AG10803 (cell line): ENCODE measurements at regions not wholly inside any gene's neighbourhood (a gene's known extent, or its start where the extent isn't known, plus 50 kb on each side); places are given as distances from the start of the nearest gene placed in this dataset.
"Not testable (repeated sequence)": the region's sequence is repeated elsewhere in the genome, so short reads cannot be mapped to it uniquely, and the experiment has no call there.

Experiments used
- DNase-seq: peaks from one replicate; pipeline ENCODE4 v3.0.0; 2010; ENCODE audit warnings: low read depth
- H3K4me3 ChIP-seq: 2 replicates; pipeline ENCODE4 v1.5.1; 2011; ENCODE audit warnings: mild to moderate bottlenecking, low read length, control low read depth
- TF ChIP-seq, protein P1 (sequence below): conservative IDR thresholded peaks from 2 replicates; pipeline ENCODE4 v1.5.1; 2011; ENCODE audit warnings: mild to moderate bottlenecking, low read length, control low read depth, inconsistent platforms

DNA sequence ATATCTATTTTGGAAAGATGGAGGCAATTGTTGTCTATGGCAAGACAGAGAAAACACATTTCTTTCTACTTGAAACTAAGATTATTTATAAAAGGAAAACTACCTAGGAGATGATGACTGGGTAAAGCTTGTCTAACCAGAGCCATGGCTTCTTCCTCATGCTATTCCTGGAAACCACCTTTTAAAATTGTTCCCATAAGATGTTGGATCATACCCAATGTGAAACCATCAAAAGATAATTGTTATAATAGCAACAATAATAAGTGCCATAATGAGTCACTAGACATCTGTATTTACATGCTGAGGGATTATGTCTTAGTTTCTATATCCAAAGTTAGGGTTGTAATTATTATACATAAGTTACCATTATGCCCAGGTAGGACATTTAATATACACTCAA is 428.4 kb downstream of the KCNJ2 start:
- DNase-seq = no peak
- H3K4me3 ChIP-seq = no peak overlapping the region
- TF ChIP-seq, protein P1, sequence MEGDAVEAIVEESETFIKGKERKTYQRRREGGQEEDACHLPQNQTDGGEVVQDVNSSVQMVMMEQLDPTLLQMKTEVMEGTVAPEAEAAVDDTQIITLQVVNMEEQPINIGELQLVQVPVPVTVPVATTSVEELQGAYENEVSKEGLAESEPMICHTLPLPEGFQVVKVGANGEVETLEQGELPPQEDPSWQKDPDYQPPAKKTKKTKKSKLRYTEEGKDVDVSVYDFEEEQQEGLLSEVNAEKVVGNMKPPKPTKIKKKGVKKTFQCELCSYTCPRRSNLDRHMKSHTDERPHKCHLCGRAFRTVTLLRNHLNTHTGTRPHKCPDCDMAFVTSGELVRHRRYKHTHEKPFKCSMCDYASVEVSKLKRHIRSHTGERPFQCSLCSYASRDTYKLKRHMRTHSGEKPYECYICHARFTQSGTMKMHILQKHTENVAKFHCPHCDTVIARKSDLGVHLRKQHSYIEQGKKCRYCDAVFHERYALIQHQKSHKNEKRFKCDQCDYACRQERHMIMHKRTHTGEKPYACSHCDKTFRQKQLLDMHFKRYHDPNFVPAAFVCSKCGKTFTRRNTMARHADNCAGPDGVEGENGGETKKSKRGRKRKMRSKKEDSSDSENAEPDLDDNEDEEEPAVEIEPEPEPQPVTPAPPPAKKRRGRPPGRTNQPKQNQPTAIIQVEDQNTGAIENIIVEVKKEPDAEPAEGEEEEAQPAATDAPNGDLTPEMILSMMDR = no peak

DNA sequence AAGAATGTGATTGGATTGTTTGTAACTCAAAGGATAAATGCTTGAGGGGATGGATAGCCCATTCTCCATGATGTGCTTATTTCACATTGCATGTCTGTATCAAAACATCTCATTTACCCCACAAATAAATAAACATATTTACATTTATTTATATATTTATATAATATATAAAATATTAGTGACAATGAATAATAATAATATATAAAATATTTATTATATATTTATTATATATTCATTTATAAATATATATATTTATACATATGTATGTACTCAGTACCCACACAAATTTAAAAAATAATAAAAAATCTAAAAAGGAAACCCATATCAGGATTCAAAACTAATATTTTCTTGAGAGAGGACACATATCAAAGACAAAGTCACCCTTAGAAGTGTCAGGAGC is 429.9 kb downstream of the KCNJ2 start:
- H3K4me3 ChIP-seq = no peak overlapping the region
- no peak for DNase-seq
- TF ChIP-seq, protein P1 = no peak

DNA sequence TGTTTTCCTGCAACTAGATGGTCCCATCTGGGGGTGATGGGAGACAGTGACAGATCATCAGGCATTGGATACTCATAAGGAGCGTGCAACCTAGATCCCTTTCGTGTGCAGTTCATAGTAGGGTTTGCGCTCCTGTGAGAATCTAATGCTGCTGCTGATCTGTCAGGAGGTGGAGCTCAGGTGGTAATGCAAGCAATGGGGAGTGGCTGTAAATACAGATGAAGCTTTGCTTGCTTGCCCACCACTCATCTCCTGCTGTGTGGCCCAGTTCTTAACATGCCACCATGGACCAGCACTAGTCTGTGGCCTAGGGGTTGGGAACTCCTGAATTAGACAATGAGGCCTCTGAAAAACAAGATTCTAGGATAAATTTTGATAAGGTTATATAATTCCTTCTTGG is 430.6 kb downstream of the KCNJ2 start:
- not testable (repeated sequence) for DNase-seq, H3K4me3 ChIP-seq

DNA sequence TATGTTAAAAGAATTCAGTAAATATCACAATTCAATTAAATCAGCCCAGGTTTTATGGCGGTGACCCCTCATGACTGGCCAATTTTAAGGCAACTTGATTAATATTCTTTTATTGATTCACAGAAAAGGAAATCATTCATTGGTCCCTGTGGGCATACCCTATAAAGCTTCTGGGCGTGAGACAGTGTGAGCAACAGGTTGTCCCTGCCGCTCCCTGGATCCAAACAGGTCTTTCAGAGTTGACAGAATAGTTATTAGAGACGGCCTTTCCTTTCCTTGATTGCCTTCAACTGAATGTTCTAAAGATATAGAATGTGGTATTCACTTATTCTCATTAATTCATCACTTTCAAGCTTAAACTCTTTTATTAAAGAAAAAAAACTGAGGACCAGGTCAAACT is 433.9 kb downstream of the KCNJ2 start:
- TF ChIP-seq, protein P1 = no peak
- no peak overlapping the region for H3K4me3 ChIP-seq
- DNase-seq = no peak

DNA sequence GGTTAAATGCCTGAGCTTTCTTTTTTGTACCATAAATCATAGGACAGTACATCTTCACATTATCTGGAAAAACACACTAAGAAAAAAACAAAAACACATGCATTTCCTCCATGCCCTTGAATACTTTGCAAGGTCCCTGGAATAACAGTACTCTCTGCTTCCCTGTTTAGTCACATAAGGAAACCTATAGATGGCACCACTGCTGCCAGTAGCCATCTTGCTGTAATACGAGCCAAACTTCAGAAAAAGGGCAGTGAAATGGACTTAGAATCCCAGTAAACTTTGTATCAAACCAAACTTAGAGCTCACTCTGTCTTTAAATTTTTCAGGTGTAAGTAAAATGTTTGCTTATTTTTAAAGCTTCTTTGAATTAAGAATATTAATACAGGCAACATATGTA is 435.5 kb downstream of the KCNJ2 start:
- TF ChIP-seq, protein P1 = no peak
- no peak for DNase-seq
- no peak overlapping the region for H3K4me3 ChIP-seq

DNA sequence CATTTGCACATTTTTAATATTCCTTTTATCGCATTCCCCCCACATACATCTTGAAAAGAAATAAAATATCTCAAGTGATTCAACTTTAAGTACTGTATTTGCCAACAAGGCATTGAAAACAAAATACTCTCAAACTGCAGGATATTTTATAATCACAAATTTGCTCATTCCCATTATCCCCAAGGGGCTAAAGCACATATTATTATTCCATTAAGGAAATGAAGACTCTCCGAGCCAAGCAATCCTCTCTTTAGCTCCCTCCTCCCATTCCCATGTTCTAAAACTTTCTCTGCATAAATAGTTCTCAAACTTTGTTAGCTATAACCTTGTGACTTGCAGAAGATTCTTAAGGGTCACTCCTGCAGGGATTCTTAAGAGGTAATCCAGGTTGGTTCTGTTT is 436.8 kb downstream of the KCNJ2 start:
- TF ChIP-seq, protein P1 = no peak
- H3K4me3 ChIP-seq = no peak overlapping the region
- no peak for DNase-seq

DNA sequence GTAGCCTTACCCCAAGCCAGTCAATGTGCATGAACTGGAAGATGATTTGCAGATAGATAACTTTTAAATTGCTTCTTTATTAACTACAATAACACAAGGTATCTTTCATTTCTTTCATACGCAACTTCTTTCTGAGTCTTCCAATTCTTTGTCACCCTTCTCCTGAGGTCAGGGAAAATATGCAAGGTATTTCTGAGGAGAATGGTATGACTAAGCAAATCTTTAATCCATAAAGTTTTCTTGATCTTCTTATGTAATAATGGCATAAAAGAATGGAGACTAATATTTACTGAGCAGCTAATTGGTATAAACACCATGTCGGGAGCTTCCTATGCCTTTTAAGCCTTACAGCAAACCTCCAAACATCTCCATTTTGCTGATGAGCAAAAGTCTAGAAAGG is 438.9 kb downstream of the KCNJ2 start:
- TF ChIP-seq, protein P1 = no peak
- no peak overlapping the region for H3K4me3 ChIP-seq
- DNase-seq = no peak

DNA sequence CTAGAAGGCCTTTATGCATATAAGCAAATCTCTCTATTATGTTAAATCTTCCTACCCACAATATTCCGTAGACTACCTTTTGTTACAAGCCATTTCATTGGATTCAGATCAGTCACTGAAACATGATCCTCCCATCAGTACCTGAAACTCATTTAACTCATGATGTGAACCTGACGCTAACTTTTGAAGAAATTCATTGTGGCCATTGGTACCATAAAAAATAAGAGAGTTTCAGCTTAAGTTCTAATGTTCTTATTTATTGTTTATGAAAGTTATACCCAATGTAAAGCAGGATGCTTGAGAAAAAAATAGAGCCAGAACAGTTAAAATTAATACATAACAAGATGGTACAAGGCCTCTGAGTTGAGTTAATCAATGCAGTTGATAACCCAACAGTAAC is 439.6 kb downstream of the KCNJ2 start:
- TF ChIP-seq, protein P1 = no peak
- H3K4me3 ChIP-seq = no peak overlapping the region
- no peak for DNase-seq
